Karpas-422 (cell line): ENCODE measurements at regions not wholly inside any gene's neighbourhood (a gene's known extent, or its start where the extent isn't known, plus 50 kb on each side); places are given as distances from the start of the nearest gene placed in this dataset.

ENCODE experiments used
- DNase-seq: peaks from one replicate; pipeline ENCODE4 v3.0.0-alpha.2; 2015
- H2AFZ ChIP-seq: fragments of 200-600 bp; sonication (generic); 2 replicates; pipeline ENCODE4 v1.6.1; 2014; ENCODE audit warnings: antibody characterized with exemption, low read length, mixed read lengths
- H3K27ac ChIP-seq: fragments of 200-600 bp; sonication (generic); 2 replicates; pipeline ENCODE4 v1.5.1; 2014; ENCODE audit warnings: mild to moderate bottlenecking, low read length, moderate library complexity
- H3K27me3 ChIP-seq: fragments of 200-600 bp; sonication (generic); 2 replicates; pipeline ENCODE4 v1.6.1; 2014; ENCODE audit warnings: low read length, mixed read lengths
- H3K36me3 ChIP-seq: fragments of 200-600 bp; sonication (generic); 2 replicates; pipeline ENCODE4 v1.6.1; 2014; ENCODE audit warnings: low read length, mixed read lengths; ENCODE audit not compliant: insufficient read depth
- H3K4me1 ChIP-seq: fragments of 200-600 bp; sonication (generic); 2 replicates; pipeline ENCODE4 v1.6.1; 2014; ENCODE audit warnings: mild to moderate bottlenecking, low read length, mixed read lengths
- H3K4me2 ChIP-seq: fragments of 200-600 bp; sonication (generic); 2 replicates; pipeline ENCODE4 v1.6.1; 2014; ENCODE audit warnings: low read length, low read depth, mild to moderate bottlenecking; ENCODE audit not compliant: poor library complexity, severe bottlenecking
- H3K4me3 ChIP-seq: fragments of 200-600 bp; sonication (generic); 2 replicates; pipeline ENCODE4 v1.5.1; 2014; ENCODE audit warnings: mild to moderate bottlenecking, antibody characterized with exemption, low read length, mixed read lengths
- H3K79me2 ChIP-seq: fragments of 200-600 bp; sonication (generic); 2 replicates; pipeline ENCODE4 v1.6.1; 2014; ENCODE audit warnings: mild to moderate bottlenecking, low read length, mixed read lengths
- H3K9ac ChIP-seq: fragments of 200-600 bp; sonication (generic); 2 replicates; pipeline ENCODE4 v1.6.0; 2014; ENCODE audit warnings: low read length
- H3K9me2 ChIP-seq: fragments of 200-600 bp; sonication (generic), shearing (Covaris generic); replicated peaks from 2 replicates; pipeline ENCODE4 v1.6.0; 2014; ENCODE audit warnings: mild to moderate bottlenecking, low read length, moderate library complexity; ENCODE audit not compliant: insufficient read depth
- H3K9me3 ChIP-seq: fragments of 300-700, 200-600 bp; sonication (generic); 2 replicates; pipeline ENCODE4 v1.6.1; 2014; ENCODE audit warnings: low read length, mixed read lengths
- H4K20me1 ChIP-seq: fragments of 200-600 bp; sonication (generic); 2 replicates; pipeline ENCODE4 v1.6.1; 2014; ENCODE audit warnings: mild to moderate bottlenecking, antibody characterized with exemption, low read length, low read depth; ENCODE audit not compliant: insufficient read depth

DNA sequence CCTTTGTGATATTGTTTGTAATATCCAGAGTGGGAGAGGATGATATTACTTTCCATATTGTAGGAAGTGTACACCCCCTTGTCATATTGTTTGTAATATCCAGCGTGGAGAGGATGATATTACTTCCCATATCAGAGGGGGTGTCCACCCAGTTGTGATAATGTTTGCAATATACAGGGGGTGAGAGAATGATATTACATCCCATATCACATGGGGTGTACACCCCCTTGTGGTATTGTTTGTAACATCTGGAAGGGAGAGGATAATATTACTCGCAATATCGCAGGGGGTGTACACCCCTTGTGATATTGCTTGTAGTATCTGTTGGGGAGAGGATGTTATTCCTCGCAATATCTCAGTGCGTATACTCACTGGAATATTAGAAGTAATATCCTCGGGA, 61.5 kb downstream of the PRSS23 start:
- no peak overlapping the region for H3K4me3 ChIP-seq
- no peak overlapping the region for H3K4me2 ChIP-seq
- no peaks in the 10 kb centered on the region for H3K9me2 ChIP-seq
- no peaks in the 10 kb centered on the region for H3K4me1 ChIP-seq
- H2AFZ ChIP-seq = no peak overlapping the region
- no peak overlapping the region for H3K9ac ChIP-seq
- DNase-seq = no peak
- H4K20me1 ChIP-seq = no peaks in the 10 kb centered on the region
- no peaks in the 10 kb centered on the region for H3K27me3 ChIP-seq
- H3K9me3 ChIP-seq = no peaks in the 10 kb centered on the region
- H3K36me3 ChIP-seq = no peaks in the 10 kb centered on the region
- H3K79me2 ChIP-seq = no peaks in the 10 kb centered on the region
- no peak overlapping the region for H3K27ac ChIP-seq

DNA sequence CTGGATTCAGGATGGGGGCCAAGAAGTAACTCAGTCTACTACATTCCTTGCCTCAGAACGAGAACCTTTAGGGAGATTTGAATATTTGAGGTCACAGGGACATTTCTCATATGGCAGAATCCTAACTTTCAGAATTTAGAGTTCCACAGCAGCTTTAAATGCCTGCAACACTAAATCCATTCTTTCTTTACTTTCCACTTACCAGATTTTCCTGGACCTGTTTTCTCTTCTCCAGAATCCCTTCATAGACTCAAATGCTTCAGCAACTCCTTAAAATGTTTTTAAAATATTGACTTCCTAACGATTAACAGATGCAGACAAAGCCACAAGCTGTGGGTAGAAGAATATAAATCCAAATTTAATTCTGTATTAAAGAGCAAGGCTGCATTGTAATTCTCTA, 63.1 kb downstream of the PRSS23 start:
- Histone ChIP-seq H3K9me2 (no peaks in the 10 kb centered on the region), H2AFZ (no peak overlapping the region), H3K79me2 (no peaks in the 10 kb centered on the region), H3K4me2 (no peak overlapping the region), H3K9me3 (no peaks in the 10 kb centered on the region), H3K27me3 (no peaks in the 10 kb centered on the region), H3K4me3 (no peak overlapping the region), H3K4me1 (no peaks in the 10 kb centered on the region), H4K20me1 (no peaks in the 10 kb centered on the region), H3K27ac (no peak overlapping the region), H3K36me3 (no peaks in the 10 kb centered on the region), H3K9ac (no peak overlapping the region)
- DNase-seq = no peak

GRCh38 chr11:86865436-86865835, 65.1 kb downstream of the PRSS23 start:
- no peak for DNase-seq
- H3K4me3 ChIP-seq = no peak overlapping the region
- H3K9me2 ChIP-seq = no peaks in the 10 kb centered on the region
- H3K9me3 ChIP-seq = no peaks in the 10 kb centered on the region
- H3K27ac ChIP-seq = no peak overlapping the region
- no peak overlapping the region for H3K9ac ChIP-seq
- H3K4me1 ChIP-seq = no peaks in the 10 kb centered on the region
- H3K4me2 ChIP-seq = no peak overlapping the region
- H3K27me3 ChIP-seq = no peaks in the 10 kb centered on the region
- no peaks in the 10 kb centered on the region for H3K36me3 ChIP-seq
- no peaks in the 10 kb centered on the region for H4K20me1 ChIP-seq
- no peak overlapping the region for H2AFZ ChIP-seq
- H3K79me2 ChIP-seq = no peaks in the 10 kb centered on the region

GRCh38 chr11:86869531-86869930, 69.2 kb downstream of the PRSS23 start:
- Histone ChIP-seq H2AFZ (no peak overlapping the region), H3K36me3 (no peaks in the 10 kb centered on the region), H3K27ac (no peak overlapping the region), H3K9me3 (no peaks in the 10 kb centered on the region), H3K9ac (no peak overlapping the region), H3K79me2 (no peaks in the 10 kb centered on the region), H4K20me1 (no peaks in the 10 kb centered on the region), H3K9me2 (no peaks in the 10 kb centered on the region), H3K4me3 (no peak overlapping the region), H3K4me1 (no peaks in the 10 kb centered on the region), H3K4me2 (no peak overlapping the region), H3K27me3 (no peaks in the 10 kb centered on the region)
- no peak for DNase-seq

- H3K36me3 ChIP-seq = no peaks in the 10 kb centered on the region
- H2AFZ ChIP-seq = no peak overlapping the region
- no peak overlapping the region for H3K9ac ChIP-seq
- DNase-seq = peak; percentile 89
- no peaks in the 10 kb centered on the region for H3K79me2 ChIP-seq
- H3K9me3 ChIP-seq = no peaks in the 10 kb centered on the region
- H3K9me2 ChIP-seq = no peaks in the 10 kb centered on the region
- H3K4me2 ChIP-seq = no peak overlapping the region
- H3K4me3 ChIP-seq = no peak overlapping the region
- H3K4me1 ChIP-seq = no peaks in the 10 kb centered on the region
- H3K27ac ChIP-seq = no peak overlapping the region
- H4K20me1 ChIP-seq = no peaks in the 10 kb centered on the region
- no peaks in the 10 kb centered on the region for H3K27me3 ChIP-seq
These were observed 69.7 kb downstream of the PRSS23 start for GRCh38 chr11:86869966-86870570.

DNA sequence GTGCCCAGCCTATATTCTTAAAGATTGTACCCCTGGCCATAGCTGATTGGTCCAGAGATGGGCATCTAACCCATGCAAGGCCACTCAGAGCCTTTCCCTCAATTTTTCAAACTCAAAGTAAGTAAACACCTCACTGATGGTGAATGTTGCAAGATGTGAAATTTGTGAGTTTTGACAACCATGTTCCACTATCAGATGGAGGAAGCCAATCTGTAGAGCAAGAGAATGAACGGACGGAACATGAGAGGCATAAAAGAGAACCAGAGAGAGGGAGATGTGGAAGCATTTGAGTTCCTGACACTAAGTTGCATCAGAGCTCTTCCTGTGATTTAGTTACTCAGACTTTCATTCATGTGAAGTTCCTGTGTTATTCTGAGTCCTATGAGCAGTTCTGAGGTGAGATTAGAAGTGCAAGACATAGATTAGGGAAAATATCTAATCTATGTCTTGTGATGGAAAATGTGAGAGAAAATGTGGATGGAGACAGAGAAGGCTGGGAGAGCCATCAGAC, 73.3 kb downstream of the PRSS23 start:
- H3K4me3 ChIP-seq = no peak overlapping the region
- no peaks in the 10 kb centered on the region for H3K9me3 ChIP-seq
- H3K4me1 ChIP-seq = no peaks in the 10 kb centered on the region
- no peak overlapping the region for H3K9ac ChIP-seq
- H3K27ac ChIP-seq = no peak overlapping the region
- H3K36me3 ChIP-seq = no peaks in the 10 kb centered on the region
- H3K9me2 ChIP-seq = no peaks in the 10 kb centered on the region
- no peaks in the 10 kb centered on the region for H3K27me3 ChIP-seq
- H3K79me2 ChIP-seq = no peaks in the 10 kb centered on the region
- H3K4me2 ChIP-seq = no peak overlapping the region
- H4K20me1 ChIP-seq = no peaks in the 10 kb centered on the region
- no peak for DNase-seq
- H2AFZ ChIP-seq = no peak overlapping the region

- DNase-seq = no peak
- Histone ChIP-seq H3K4me3 (no peak overlapping the region), H3K27me3 (no peaks in the 10 kb centered on the region), H3K9me2 (no peaks in the 10 kb centered on the region), H4K20me1 (no peaks in the 10 kb centered on the region), H3K9me3 (no peaks in the 10 kb centered on the region), H3K36me3 (no peaks in the 10 kb centered on the region), H3K4me2 (no peak overlapping the region), H3K9ac (no peak overlapping the region), H3K79me2 (no peaks in the 10 kb centered on the region), H2AFZ (no peak overlapping the region), H3K4me1 (no peaks in the 10 kb centered on the region), H3K27ac (no peak overlapping the region)
These were observed 74.1 kb downstream of the PRSS23 start for GRCh38 chr11:86874304-86875056.

- H3K4me1 ChIP-seq = no peaks in the 10 kb centered on the region
- H3K27ac ChIP-seq = no peak overlapping the region
- no peak for DNase-seq
- H3K9me2 ChIP-seq = no peaks in the 10 kb centered on the region
- H3K79me2 ChIP-seq = no peaks in the 10 kb centered on the region
- no peaks in the 10 kb centered on the region for H3K36me3 ChIP-seq
- H3K4me3 ChIP-seq = no peak overlapping the region
- no peak overlapping the region for H3K4me2 ChIP-seq
- no peaks in the 10 kb centered on the region for H3K9me3 ChIP-seq
- H2AFZ ChIP-seq = no peak overlapping the region
- H3K9ac ChIP-seq = no peak overlapping the region
- H4K20me1 ChIP-seq = no peaks in the 10 kb centered on the region
- no peaks in the 10 kb centered on the region for H3K27me3 ChIP-seq
These were observed 76.4 kb downstream of the PRSS23 start for GRCh38 chr11:86876716-86877234.
